K562 (cell line): ENCODE measurements at regions not wholly inside any gene's neighbourhood (a gene's known extent, or its start where the extent isn't known, plus 50 kb on each side); places are given as distances from the start of the nearest gene placed in this dataset.

ENCODE experiments used
- ATAC-seq: fragments of 200-7000 bp; cut with Tn5 transposase; 3 replicates; pipeline ENCODE4 v1.9.1; 2020; ENCODE audit warnings: moderate library complexity
- BruUV-seq: library from RNA; stranded (reverse); fragments of 400-500 nt; replicated peaks from 2 replicates; lab custom pipeline; 2021; lab: Mats Ljungman, UMichigan
- CTCF ChIA-PET: fragments of 300-600 bp; formaldehyde crosslinking; extraction: SDS; loops from one replicate; lab custom pipeline; 2021; ENCODE audit warnings: low intra/inter-chr PET ratio; lab: Yijun Ruan, JAX
- POLR2A ChIA-PET: fragments of 300-600, 350-650 bp; sonication (Branson Sonifier 250); formaldehyde crosslinking; extraction: SDS; loops from one replicate; lab custom pipeline; 2021; ENCODE audit warnings: antibody characterized with exemption, inconsistent platforms; lab: Yijun Ruan, JAX
- DNase-seq, 4 experiments: peaks; one replicate each; pipeline versions ENCODE4 v3.0.0 to v3.0.0-alpha.2; 2011 to 2018; ENCODE audit warnings: low spot score in 3 of 4, mixed read lengths in 3 of 4; ENCODE audit errors: extremely low read depth in 1 of 4
- FAIRE-seq: peaks from 2 replicates; lab custom pipeline; 2011; peaks lifted over from hg19 to GRCh38; lab: Jason Lieb, UNC
- H2AFZ ChIP-seq: 2 replicates; pipeline ENCODE4 v1.6.0; 2011; ENCODE audit warnings: low read depth, low read length, control low read depth, inconsistent platforms
- H3K27ac ChIP-seq: fragments of 200-600 bp; 3 replicates; pipeline ENCODE4 v1.8.0; 2011; ENCODE audit warnings: low read depth, mild to moderate bottlenecking, control low read depth, inconsistent platforms, low read length, moderate library complexity, mixed read lengths; ENCODE audit errors: extremely low read depth
- H3K27me3 ChIP-seq, 2 experiments: fragments of 300-600 bp in 1 of 2; 2 replicates in 1 of 2; 3 replicates in 1 of 2; pipeline versions ENCODE4 v1.6.0 to v1.8.0; 2011; ENCODE audit warnings: inconsistent platforms in 2 of 2, low read length in 2 of 2, mild to moderate bottlenecking in 1 of 2, mixed read lengths in 1 of 2, moderate library complexity in 1 of 2; ENCODE audit not compliant: control insufficient read depth in 2 of 2, insufficient read depth in 2 of 2
- H3K36me3 ChIP-seq: fragments of 300-600 bp; 3 replicates; pipeline ENCODE4 v1.8.0; 2011; ENCODE audit warnings: mild to moderate bottlenecking, low read length, inconsistent platforms; ENCODE audit not compliant: control insufficient read depth, insufficient read depth
- H3K4me1 ChIP-seq, 2 experiments: fragments of 200-600 bp in 1 of 2; replicated peaks in 1 of 2; 2 replicates in 1 of 2; 3 replicates in 1 of 2; pipeline versions ENCODE4 v1.5.1 to v1.8.0; 2011; ENCODE audit warnings: inconsistent platforms in 2 of 2, low read length in 2 of 2, mild to moderate bottlenecking in 1 of 2, mixed read lengths in 1 of 2, moderate library complexity in 1 of 2; ENCODE audit not compliant: control insufficient read depth in 2 of 2, insufficient read depth in 2 of 2
- H3K4me2 ChIP-seq: 2 replicates; pipeline ENCODE4 v1.6.1; 2011; ENCODE audit warnings: low read length, control low read depth, inconsistent platforms, mixed read lengths; ENCODE audit not compliant: insufficient read depth
- H3K4me3 ChIP-seq: fragments of 200-600 bp; sonication (generic), shearing (Covaris generic); 2 replicates; pipeline ENCODE4 v1.5.1; 2016; ENCODE audit warnings: control low read depth, inconsistent platforms
- H3K79me2 ChIP-seq: fragments of 200-600 bp; 3 replicates; pipeline ENCODE4 v1.8.0; 2011; ENCODE audit warnings: low read length, inconsistent platforms; ENCODE audit not compliant: control insufficient read depth, insufficient read depth
- H3K9ac ChIP-seq, 2 experiments: 2 replicates each; pipeline versions ENCODE4 v1.6.0 to v1.6.1; 2011; ENCODE audit warnings: low read depth in 2 of 2, low read length in 2 of 2, control low read depth in 1 of 2, inconsistent platforms in 1 of 2, mild to moderate bottlenecking in 1 of 2, mixed read lengths in 1 of 2; ENCODE audit not compliant: insufficient read depth in 1 of 2
- H3K9me1 ChIP-seq: one replicate; pipeline ENCODE4 v1.6.0; 2011; ENCODE audit warnings: inconsistent platforms, mild to moderate bottlenecking, low read length, moderate library complexity; ENCODE audit not compliant: control insufficient read depth, insufficient read depth
- H3K9me3 ChIP-seq: replicated peaks from 2 replicates; pipeline ENCODE4 v1.5.1; 2011; ENCODE audit warnings: low read depth, low read length, inconsistent platforms; ENCODE audit not compliant: control insufficient read depth, insufficient read depth
- H4K20me1 ChIP-seq: replicated peaks from 2 replicates; pipeline ENCODE4 v1.6.1; 2011; ENCODE audit warnings: low read length, inconsistent platforms, mixed read lengths; ENCODE audit not compliant: control insufficient read depth, insufficient read depth
- CCNT2 ChIP-seq: IDR thresholded peaks from 2 replicates; pipeline ENCODE4 v1.6.1; 2011; ENCODE audit warnings: borderline replicate concordance, low read depth, mild to moderate bottlenecking, moderate library complexity, mixed read lengths, low read length; ENCODE audit not compliant: insufficient read length; ENCODE audit errors: extremely low read depth
- E2F1 ChIP-seq: sonication (generic); formaldehyde crosslinking; IDR thresholded peaks from 2 replicates; pipeline ENCODE4 v1.8.1; 2023; ENCODE audit warnings: mild to moderate bottlenecking, missing genetic modification reagents, moderate library complexity
- FIP1L1 ChIP-seq: fragments of 200-400 bp; formaldehyde crosslinking; IDR thresholded peaks from 2 replicates; pipeline ENCODE4 v1.6.1; 2018; ENCODE audit warnings: mild to moderate bottlenecking, low read depth, low read length; ENCODE audit not compliant: poor library complexity, severe bottlenecking
- FOXJ3 ChIP-seq: sonication (generic); formaldehyde crosslinking; IDR thresholded peaks from 2 replicates; pipeline ENCODE4 v1.4.0; 2020; ENCODE audit warnings: mild to moderate bottlenecking, missing genetic modification reagents
- HDAC2 ChIP-seq: fragments of 450-650 bp; IDR thresholded peaks from 2 replicates; pipeline ENCODE4 v1.6.1; 2016; ENCODE audit warnings: mild to moderate bottlenecking
- KLF6 ChIP-seq: fragments of 250-450 bp; sonication (Bioruptor Pico); IDR thresholded peaks from 2 replicates; pipeline ENCODE4 v1.4.0; 2020; ENCODE audit warnings: mild to moderate bottlenecking, moderate library complexity, borderline replicate concordance
- PHB ChIP-seq: fragments of 250-450 bp; sonication (Bioruptor Pico); IDR thresholded peaks from 2 replicates; pipeline ENCODE4 v1.5.0; 2021
- PHTF2 ChIP-seq: fragments of 250-450 bp; sonication (Bioruptor Pico); IDR thresholded peaks from 2 replicates; pipeline ENCODE4 v1.5.0; 2021; ENCODE audit warnings: mild to moderate bottlenecking
- RBFOX2 ChIP-seq: fragments of 200-400 bp; formaldehyde crosslinking; IDR thresholded peaks from 2 replicates; pipeline ENCODE4 v1.6.1; 2017; ENCODE audit warnings: low read depth, mild to moderate bottlenecking, low read length, moderate library complexity
- RFX1 ChIP-seq: fragments of 450-650 bp; IDR thresholded peaks from 2 replicates; pipeline ENCODE4 v1.6.1; 2016; ENCODE audit warnings: mild to moderate bottlenecking, moderate library complexity
- ZC3H11A ChIP-seq: IDR thresholded peaks from 2 replicates; pipeline ENCODE4 v1.6.1; 2012; ENCODE audit warnings: low read depth, low read length, improper control_type of control experiment
- ZFX ChIP-seq: sonication (generic); formaldehyde crosslinking; IDR thresholded peaks from 2 replicates; pipeline ENCODE4 v1.8.0; 2022; ENCODE audit warnings: mild to moderate bottlenecking, missing genetic modification reagents, moderate library complexity
- ZMIZ1 ChIP-seq, 2 experiments: fragments of 150-350 bp in 1 of 2; IDR thresholded peaks; 2 replicates each; pipeline ENCODE4 v1.6.1; 2012 to 2016; ENCODE audit warnings: low read depth in 2 of 2, low read length in 2 of 2, mild to moderate bottlenecking in 1 of 2, moderate library complexity in 1 of 2
- WGBS: fragments of 100-300 bp; shearing (Covaris generic); methylation state at CpG from one replicate; pipeline ENCODE4 v1.1.6; 2016; ENCODE audit warnings: low coverage, mixed read lengths; ENCODE audit not compliant: insufficient coverage; ENCODE audit errors: missing lambda C conversion rate; 5-methylcytosine and 5-hydroxymethylcytosine counted together
- in situ Hi-C: fragments of 300-500 bp; cut with MboI; formaldehyde crosslinking; loops from 4 replicates; pipeline ENCODE4 v1.15.0; 2018; ENCODE audit warnings: inconsistent platforms, mixed read lengths
- intact Hi-C: fragments of 100-400 bp; cut with micrococcal nuclease; formaldehyde crosslinking; loops from 2 replicates; pipeline ENCODE4 v1.14.2; 2022
- TF ChIP-seq, protein P1 (sequence below), 2 experiments: IDR thresholded peaks; 2 replicates each; pipeline ENCODE4 v1.6.1; 2011; ENCODE audit warnings: borderline replicate concordance in 1 of 2, control low read depth in 1 of 2, low read depth in 1 of 2, low read length in 1 of 2, mild to moderate bottlenecking in 1 of 2, mixed read lengths in 1 of 2, moderate library complexity in 1 of 2; ENCODE audit not compliant: insufficient read depth in 1 of 2, insufficient read length in 1 of 2, poor library complexity in 1 of 2, severe bottlenecking in 1 of 2; ENCODE audit errors: extremely low read depth in 1 of 2

GRCh38 chr6:37557645-37558114 lies 58.0 kb upstream of the CCDC167 start (continued):
- no peak for TF ChIP-seq ZMIZ1 (IDR thresholded peaks at IDR 0.05; ENCODE audit: low read depth in 2 of 2, low read length in 2 of 2)
- TF ChIP-seq RBFOX2: no peak
- no peak for TF ChIP-seq ZFX (CRISPR knock-in tag)

- in situ Hi-C loops (no loop called here), intact Hi-C loops (no loop called here)
- H3K9me1 ChIP-seq: no peaks in the 10 kb centered on the region
- no peak overlapping the region for H2AFZ ChIP-seq
- ChIA-PET POLR2A (no interaction called here), CTCF (no interaction called here)
- DNase-seq: no peak
- no peak overlapping the region for H3K27ac ChIP-seq
- H3K79me2 ChIP-seq: no peaks in the 10 kb centered on the region
- peaks cover 10% of the 10 kb centered on the region; the same call in 1 of the 2 replicates for H4K20me1 ChIP-seq
- FAIRE-seq: no peak
- no peaks in the 10 kb centered on the region for H3K36me3 ChIP-seq
- H3K9me3 ChIP-seq: peaks cover 4% of the 10 kb centered on the region; the same call in 1 of the 2 replicates
- H3K9ac ChIP-seq: no peak overlapping the region
- H3K27me3 ChIP-seq: peaks cover 78 to 86% of the 10 kb centered on the region in 2 experiments
- no peak for TF ChIP-seq PHTF2
- TF ChIP-seq, protein P1, sequence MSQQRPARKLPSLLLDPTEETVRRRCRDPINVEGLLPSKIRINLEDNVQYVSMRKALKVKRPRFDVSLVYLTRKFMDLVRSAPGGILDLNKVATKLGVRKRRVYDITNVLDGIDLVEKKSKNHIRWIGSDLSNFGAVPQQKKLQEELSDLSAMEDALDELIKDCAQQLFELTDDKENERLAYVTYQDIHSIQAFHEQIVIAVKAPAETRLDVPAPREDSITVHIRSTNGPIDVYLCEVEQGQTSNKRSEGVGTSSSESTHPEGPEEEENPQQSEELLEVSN (IDR thresholded peaks at IDR 0.05; ENCODE audit: borderline replicate concordance in 1 of 2, extremely low read depth in 1 of 2, insufficient read depth in 1 of 2, insufficient read length in 1 of 2, low read depth in 1 of 2, low read length in 1 of 2, poor library complexity in 1 of 2, severe bottlenecking in 1 of 2): no peak
- TF ChIP-seq FIP1L1: no peak
- TF ChIP-seq ZC3H11A: no peak
- TF ChIP-seq HDAC2: no peak
- no peak for TF ChIP-seq KLF6 (CRISPR knock-in tag)
- no peak for TF ChIP-seq E2F1 (CRISPR knock-in tag)
- TF ChIP-seq RFX1: no peak
- no peak for TF ChIP-seq CCNT2
- TF ChIP-seq PHB (CRISPR knock-in tag): no peak
- TF ChIP-seq FOXJ3: no peak
- no peak overlapping the region for H3K4me3 ChIP-seq
- peak; percentile 18; the same call in 2 of the 3 replicates for ATAC-seq
- H3K4me2 ChIP-seq: no peak overlapping the region
- no TSS peak for BruUV-seq
- WGBS: 2% methylated on average over 15 of the region's 15 CpGs
- no peaks in the 10 kb centered on the region; a peak in 1 of 5 replicates for H3K4me1 ChIP-seq
Measured at GRCh38 chr6:37556881-37557644, 57.4 kb upstream of the CCDC167 start.
